ENCODE measurements at regions not wholly inside any gene's neighbourhood (a gene's known extent, or its start where the extent isn't known, plus 50 kb on each side); places are given as distances from the start of the nearest gene placed in this dataset.
A peak's percentile ranks its signal among the peaks of the same experiment; 100 is the strongest.

- no peak for TF ChIP-seq ARHGAP35 (CRISPR knock-in tag; IDR thresholded peaks at IDR 0.05; ENCODE audit: borderline replicate concordance)
- TF ChIP-seq ZEB1 (IDR thresholded peaks at IDR 0.05; ENCODE audit: insufficient replicate concordance, low read depth) = peak; percentile 92
- peak; percentile 66 for TF ChIP-seq RERE (CRISPR knock-in tag; IDR thresholded peaks at IDR 0.05; ENCODE audit: low read depth)
- no peak for TF ChIP-seq MAFG (CRISPR knock-in tag; IDR thresholded peaks at IDR 0.05)
- peak; percentile 24; the same call in 1 of the 2 replicates for TF ChIP-seq CBX5 (CRISPR knock-in tag; IDR thresholded peaks at IDR 0.05; ENCODE audit: borderline replicate concordance)
- no peak for TF ChIP-seq ZNF256 (CRISPR knock-in tag; conservative IDR thresholded peaks at IDR 0.05)
- TF ChIP-seq SIN3B (IDR thresholded peaks at IDR 0.05; ENCODE audit: low read length) = no peak
- no peak for TF ChIP-seq MEIS1 (CRISPR knock-in tag; IDR thresholded peaks at IDR 0.05; ENCODE audit: borderline replicate concordance)
- peak; percentile 43; the same call in 1 of the 2 replicates for TF ChIP-seq PHF8 (CRISPR knock-in tag; IDR thresholded peaks at IDR 0.05)
- TF ChIP-seq ZBTB38 (CRISPR knock-in tag; IDR thresholded peaks at IDR 0.05) = peak; percentile 80
- TF ChIP-seq, protein P1, sequence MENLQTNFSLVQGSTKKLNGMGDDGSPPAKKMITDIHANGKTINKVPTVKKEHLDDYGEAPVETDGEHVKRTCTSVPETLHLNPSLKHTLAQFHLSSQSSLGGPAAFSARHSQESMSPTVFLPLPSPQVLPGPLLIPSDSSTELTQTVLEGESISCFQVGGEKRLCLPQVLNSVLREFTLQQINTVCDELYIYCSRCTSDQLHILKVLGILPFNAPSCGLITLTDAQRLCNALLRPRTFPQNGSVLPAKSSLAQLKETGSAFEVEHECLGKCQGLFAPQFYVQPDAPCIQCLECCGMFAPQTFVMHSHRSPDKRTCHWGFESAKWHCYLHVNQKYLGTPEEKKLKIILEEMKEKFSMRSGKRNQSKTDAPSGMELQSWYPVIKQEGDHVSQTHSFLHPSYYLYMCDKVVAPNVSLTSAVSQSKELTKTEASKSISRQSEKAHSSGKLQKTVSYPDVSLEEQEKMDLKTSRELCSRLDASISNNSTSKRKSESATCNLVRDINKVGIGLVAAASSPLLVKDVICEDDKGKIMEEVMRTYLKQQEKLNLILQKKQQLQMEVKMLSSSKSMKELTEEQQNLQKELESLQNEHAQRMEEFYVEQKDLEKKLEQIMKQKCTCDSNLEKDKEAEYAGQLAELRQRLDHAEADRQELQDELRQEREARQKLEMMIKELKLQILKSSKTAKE (CRISPR knock-in tag; IDR thresholded peaks at IDR 0.05; ENCODE audit: borderline replicate concordance) = no peak; the same call in 1 of the 2 replicates
- no peak for TF ChIP-seq KAT2B (IDR thresholded peaks at IDR 0.05; ENCODE audit: borderline replicate concordance, low read depth, low read length)
- no peak for TF ChIP-seq ZNF646 (CRISPR knock-in tag; IDR thresholded peaks at IDR 0.05)
Observed at GRCh38 chr20:22507240-22507961, 77.0 kb downstream of the FOXA2 start (continued).

Measured in HepG2 (cell line).